ENCODE measurements at regions not wholly inside any gene's neighbourhood (a gene's known extent, or its start where the extent isn't known, plus 50 kb on each side); places are given as distances from the start of the nearest gene placed in this dataset.

GRCh38 chr3:153431076-153431475, 269.1 kb downstream of the RAP2B start:
- ATAC-seq (no peak), DNase-seq (no peak)
- H3K36me3 Mint-ChIP-seq (ENCODE audit: low read depth) = no peaks in the 10 kb centered on the region
- H3K9me3 Mint-ChIP-seq (ENCODE audit: insufficient read depth) = no peaks in the 10 kb centered on the region
- ChIA-PET CTCF (interaction anchor here (1.0 kb wide), 1 partner anchor 13 kb away, joined by 3 read pairs; no protein-coding TSS in a partner anchor), POLR2A (no interaction called here)
- H3K27ac Mint-ChIP-seq = no peak overlapping the region
- no peaks in the 10 kb centered on the region for H3K27me3 Mint-ChIP-seq (ENCODE audit: low read depth)
- H3K4me1 Mint-ChIP-seq (ENCODE audit: low read depth) = no peaks in the 10 kb centered on the region
- H3K4me3 Mint-ChIP-seq = no peak overlapping the region

DNA sequence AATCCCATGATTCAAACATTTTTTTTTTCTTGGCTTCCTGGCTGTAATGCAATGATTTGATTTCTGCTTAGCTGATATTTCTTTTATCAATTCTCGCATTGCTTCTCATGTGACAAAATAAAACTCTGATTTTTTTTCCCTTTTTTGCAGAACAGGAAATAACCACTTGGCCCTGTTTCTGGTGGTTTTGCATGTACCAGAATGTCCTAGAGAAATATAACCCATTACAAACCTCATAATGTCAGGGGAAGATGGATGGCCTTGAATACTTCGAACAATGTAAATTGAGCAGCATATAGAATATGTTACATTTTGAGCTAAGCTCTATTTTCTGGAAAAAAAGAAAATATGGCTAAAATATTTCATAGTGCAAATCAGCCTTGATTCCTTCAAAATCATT, 275.6 kb downstream of the RAP2B start:
- Mint-ChIP-seq H3K4me1 (ENCODE audit: low read depth) (no peaks in the 10 kb centered on the region), H3K27ac (no peak overlapping the region), H3K4me3 (no peak overlapping the region), H3K36me3 (ENCODE audit: low read depth) (no peaks in the 10 kb centered on the region), H3K9me3 (ENCODE audit: insufficient read depth) (no peaks in the 10 kb centered on the region), H3K27me3 (ENCODE audit: low read depth) (no peaks in the 10 kb centered on the region)
- DNase-seq (no peak), ATAC-seq (no peak)
- ChIA-PET CTCF (interaction anchor here (1.0 kb wide), 1 partner anchor 394 kb away, joined by 4 read pairs; no protein-coding TSS in a partner anchor), POLR2A (no interaction called here)

- H3K36me3 Mint-ChIP-seq (ENCODE audit: low read depth) = no peaks in the 10 kb centered on the region
- no peak overlapping the region for H3K27ac Mint-ChIP-seq
- no peaks in the 10 kb centered on the region for H3K4me1 Mint-ChIP-seq (ENCODE audit: low read depth)
- H3K4me3 Mint-ChIP-seq = no peak overlapping the region
- CTCF ChIA-PET = interaction anchor here (1.0 to 1.1 kb wide), 2 partner anchors 39 to 395 kb away, joined by 3 to 4 read pairs; no protein-coding TSS in a partner anchor
- no peaks in the 10 kb centered on the region for H3K27me3 Mint-ChIP-seq (ENCODE audit: low read depth)
- H3K9me3 Mint-ChIP-seq (ENCODE audit: insufficient read depth) = no peaks in the 10 kb centered on the region
- DNase-seq (no peak), ATAC-seq (no peak)
- POLR2A ChIA-PET = no interaction called here
These were observed 276.2 kb downstream of the RAP2B start for GRCh38 chr3:153438271-153438670.

GRCh38 chr3:153439780-153440179, 277.8 kb downstream of the RAP2B start:
- H3K4me1 Mint-ChIP-seq (ENCODE audit: low read depth) = no peaks in the 10 kb centered on the region
- H3K9me3 Mint-ChIP-seq (ENCODE audit: insufficient read depth) = no peaks in the 10 kb centered on the region
- DNase-seq (no peak), ATAC-seq (no peak)
- ChIA-PET POLR2A (no interaction called here), CTCF (no interaction called here)
- H3K27me3 Mint-ChIP-seq (ENCODE audit: low read depth) = no peaks in the 10 kb centered on the region
- no peak overlapping the region for H3K4me3 Mint-ChIP-seq
- no peak overlapping the region for H3K27ac Mint-ChIP-seq
- H3K36me3 Mint-ChIP-seq (ENCODE audit: low read depth) = no peaks in the 10 kb centered on the region

DNA sequence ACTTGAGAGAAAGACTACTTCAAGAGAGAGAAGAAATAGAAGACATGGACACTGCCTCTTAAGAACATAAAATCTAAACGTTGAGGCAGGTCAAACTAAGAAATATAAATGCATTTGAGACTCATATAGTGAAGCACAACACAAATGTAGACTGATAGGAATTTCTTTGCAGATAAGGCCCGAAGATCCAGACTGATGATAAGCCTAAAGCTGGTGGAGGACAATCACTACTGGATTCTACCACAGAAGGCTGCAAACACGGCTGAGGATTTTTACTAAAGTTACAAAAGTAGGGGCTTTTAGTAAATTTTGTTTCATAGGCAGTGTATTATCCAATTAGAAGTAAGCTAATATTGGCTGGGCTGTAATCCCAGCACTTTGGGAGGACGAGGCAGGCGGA, 278.3 kb downstream of the RAP2B start:
- ATAC-seq (no peak), DNase-seq (no peak)
- Mint-ChIP-seq H3K27me3 (ENCODE audit: low read depth) (no peaks in the 10 kb centered on the region), H3K27ac (no peak overlapping the region), H3K4me3 (no peak overlapping the region), H3K36me3 (ENCODE audit: low read depth) (no peaks in the 10 kb centered on the region), H3K4me1 (ENCODE audit: low read depth) (no peaks in the 10 kb centered on the region), H3K9me3 (ENCODE audit: insufficient read depth) (no peaks in the 10 kb centered on the region)
- CTCF ChIA-PET = no interaction called here
- POLR2A ChIA-PET = no interaction called here

- DNase-seq (no peak), ATAC-seq (no peak)
- H3K27ac Mint-ChIP-seq = no peak overlapping the region
- H3K9me3 Mint-ChIP-seq (ENCODE audit: insufficient read depth) = no peaks in the 10 kb centered on the region
- no peaks in the 10 kb centered on the region for H3K36me3 Mint-ChIP-seq (ENCODE audit: low read depth)
- H3K4me1 Mint-ChIP-seq (ENCODE audit: low read depth) = no peaks in the 10 kb centered on the region
- ChIA-PET POLR2A (no interaction called here), CTCF (interaction anchor here (0.7 to 0.8 kb wide), 2 partner anchors 8 to 13 kb away, joined by 3 read pairs; no protein-coding TSS in a partner anchor)
- H3K4me3 Mint-ChIP-seq = no peak overlapping the region
- no peaks in the 10 kb centered on the region for H3K27me3 Mint-ChIP-seq (ENCODE audit: low read depth)
These were observed 280.4 kb downstream of the RAP2B start for GRCh38 chr3:153442386-153442785.

DNA sequence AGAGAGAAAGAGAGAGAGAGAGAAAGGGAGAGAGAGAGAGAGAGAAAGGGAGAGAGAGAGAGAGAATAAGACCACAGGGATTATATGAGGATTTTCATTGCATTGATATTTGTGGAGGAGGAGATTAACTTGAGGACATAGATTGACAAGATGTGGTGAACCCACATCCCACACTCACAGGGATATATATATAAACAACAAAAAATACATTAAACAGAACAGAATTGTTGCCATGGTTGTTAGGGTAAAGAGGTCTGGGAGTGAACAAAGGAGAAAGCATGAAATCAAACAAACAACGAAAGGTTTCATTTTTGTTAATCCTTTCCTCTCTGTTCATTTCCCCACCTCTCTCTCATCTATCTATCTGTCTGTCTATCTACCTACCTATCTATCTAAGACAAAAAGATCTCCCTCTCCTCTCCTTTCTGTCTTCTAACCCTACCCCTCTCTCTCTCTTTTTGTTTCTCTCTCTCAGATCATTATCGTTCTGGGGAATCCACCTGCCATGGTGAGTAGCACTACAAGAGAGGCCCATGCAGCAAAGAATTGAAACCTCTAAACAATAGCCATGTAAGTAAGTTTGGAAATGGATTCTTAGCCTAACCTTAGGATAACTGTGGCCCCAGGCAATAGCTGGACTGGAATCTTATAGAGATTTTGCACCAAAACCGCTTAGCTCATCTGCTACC, 280.9 kb downstream of the RAP2B start:
- Mint-ChIP-seq H3K36me3 (ENCODE audit: low read depth) (no peaks in the 10 kb centered on the region), H3K9me3 (ENCODE audit: insufficient read depth) (no peaks in the 10 kb centered on the region), H3K4me1 (ENCODE audit: low read depth) (no peaks in the 10 kb centered on the region), H3K27me3 (ENCODE audit: low read depth) (no peaks in the 10 kb centered on the region), H3K4me3 (no peak overlapping the region), H3K27ac (no peak overlapping the region)
- POLR2A ChIA-PET = no interaction called here
- ATAC-seq (no peak), DNase-seq (no peak)
- CTCF ChIA-PET = interaction anchor here (0.6 to 1.3 kb wide), 6 partner anchors 18 to 439 kb away, joined by 3 to 6 read pairs (median 3); no protein-coding TSS in a partner anchor

- H3K27me3 Mint-ChIP-seq (ENCODE audit: low read depth) = no peaks in the 10 kb centered on the region
- CTCF ChIA-PET = interaction anchor here (0.6 to 1.3 kb wide), 6 partner anchors 12 to 440 kb away, joined by 3 to 6 read pairs (median 3); no protein-coding TSS in a partner anchor
These were observed 281.9 kb downstream of the RAP2B start for GRCh38 chr3:153443961-153444360.

DNA sequence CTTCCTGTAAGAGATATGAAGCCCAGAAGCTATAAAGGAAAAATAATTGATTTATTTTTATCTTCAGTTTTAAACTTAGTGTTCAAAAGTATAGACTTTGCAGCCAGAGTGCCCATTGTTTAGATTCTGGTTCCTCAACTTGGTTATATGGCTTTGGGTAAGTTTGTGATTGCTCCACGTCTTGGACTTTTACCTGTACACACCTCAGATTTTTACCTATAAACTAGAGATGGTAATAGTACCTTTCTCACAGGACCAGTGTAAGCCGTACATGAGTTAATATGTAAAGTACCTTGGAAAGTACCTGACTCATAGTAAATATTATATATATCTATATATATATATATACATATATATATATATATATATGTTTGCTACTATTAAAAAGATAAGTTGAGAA, 283.8 kb downstream of the RAP2B start:
- CTCF ChIA-PET = no interaction called here
- H3K36me3 Mint-ChIP-seq (ENCODE audit: low read depth) = no peaks in the 10 kb centered on the region
- POLR2A ChIA-PET = no interaction called here
- no peaks in the 10 kb centered on the region for H3K4me1 Mint-ChIP-seq (ENCODE audit: low read depth)
- H3K9me3 Mint-ChIP-seq (ENCODE audit: insufficient read depth) = no peaks in the 10 kb centered on the region
- H3K4me3 Mint-ChIP-seq = no peak overlapping the region
- H3K27me3 Mint-ChIP-seq (ENCODE audit: low read depth) = no peaks in the 10 kb centered on the region
- ATAC-seq (no peak), DNase-seq (no peak)
- no peak overlapping the region for H3K27ac Mint-ChIP-seq

More at GRCh38 chr3:153443961-153444360, 281.9 kb downstream of the RAP2B start:
- no peaks in the 10 kb centered on the region for H3K36me3 Mint-ChIP-seq (ENCODE audit: low read depth)
- H3K4me3 Mint-ChIP-seq = no peak overlapping the region
- H3K4me1 Mint-ChIP-seq (ENCODE audit: low read depth) = no peaks in the 10 kb centered on the region
- H3K9me3 Mint-ChIP-seq (ENCODE audit: insufficient read depth) = no peaks in the 10 kb centered on the region
- no peak overlapping the region for H3K27ac Mint-ChIP-seq
- DNase-seq = no peak
- ATAC-seq = no peak
- POLR2A ChIA-PET = no interaction called here

- Mint-ChIP-seq H3K4me3 (no peak overlapping the region), H3K36me3 (ENCODE audit: low read depth) (no peaks in the 10 kb centered on the region), H3K27ac (no peak overlapping the region), H3K9me3 (ENCODE audit: insufficient read depth) (no peaks in the 10 kb centered on the region), H3K27me3 (ENCODE audit: low read depth) (no peaks in the 10 kb centered on the region), H3K4me1 (ENCODE audit: low read depth) (peaks cover 4% of the 10 kb centered on the region)
- ATAC-seq = no peak
- no peak for DNase-seq
- ChIA-PET CTCF (no interaction called here), POLR2A (no interaction called here)
These were observed 286.3 kb downstream of the RAP2B start for GRCh38 chr3:153448151-153448829.

DNA sequence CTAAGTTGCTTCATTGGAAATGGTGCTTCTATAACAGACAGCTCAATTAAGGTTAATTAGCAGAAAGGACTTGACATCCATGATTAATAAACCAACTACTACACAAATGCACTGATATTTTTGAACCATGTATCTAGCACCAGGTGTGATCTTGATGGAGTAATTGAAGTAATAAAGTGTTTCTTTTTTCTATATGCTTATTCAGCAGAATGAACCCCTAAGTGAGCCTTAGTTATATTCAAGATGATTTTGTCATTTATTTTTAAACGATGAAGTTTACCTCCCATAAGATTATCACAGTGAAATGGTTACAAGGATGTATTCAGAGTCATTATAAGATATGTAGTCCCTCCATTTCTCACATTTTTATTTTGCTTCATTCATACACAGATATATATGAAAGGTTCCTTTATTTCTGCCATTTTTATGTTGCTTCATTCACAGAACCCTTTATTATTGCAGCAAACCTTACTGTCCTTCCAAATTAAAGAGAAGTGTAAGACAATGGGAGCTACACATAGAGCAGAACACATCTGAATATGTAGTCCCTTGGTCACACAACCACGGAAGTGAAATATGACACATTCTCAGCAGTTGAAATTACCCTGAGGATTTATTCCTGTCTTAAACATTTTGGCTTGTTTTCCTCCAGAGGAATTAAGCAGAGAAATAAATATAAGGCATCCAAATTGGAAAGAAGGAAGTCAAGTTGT, 295.0 kb downstream of the RAP2B start:
- ATAC-seq = no peak
- no peaks in the 10 kb centered on the region for H3K36me3 Mint-ChIP-seq (ENCODE audit: low read depth)

DNA sequence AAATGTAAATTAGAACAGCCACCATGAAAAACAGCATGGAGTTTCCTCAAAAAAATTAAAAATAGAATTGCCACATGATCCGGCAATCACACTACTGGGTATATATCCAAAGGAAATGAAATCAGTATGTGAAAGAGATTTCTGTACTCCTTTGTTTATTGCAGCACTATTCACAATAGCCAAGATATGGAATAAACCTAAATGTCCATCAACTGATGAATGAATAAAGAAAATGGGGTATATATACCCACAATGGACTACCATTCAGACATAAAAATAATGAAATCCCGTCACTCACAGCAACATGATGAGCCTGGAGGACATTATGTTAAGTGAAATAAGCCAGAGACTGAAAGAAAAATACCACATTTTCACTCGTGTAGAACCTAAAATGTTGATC, 296.9 kb downstream of the RAP2B start:
- DNase-seq (no peak), ATAC-seq (no peak)
- CTCF ChIA-PET = no interaction called here
- Mint-ChIP-seq H3K9me3 (ENCODE audit: insufficient read depth) (peaks cover 3% of the 10 kb centered on the region), H3K27ac (no peak overlapping the region), H3K4me1 (ENCODE audit: low read depth) (peaks cover 8% of the 10 kb centered on the region), H3K36me3 (ENCODE audit: low read depth) (no peaks in the 10 kb centered on the region), H3K27me3 (ENCODE audit: low read depth) (no peaks in the 10 kb centered on the region), H3K4me3 (no peak overlapping the region)
- POLR2A ChIA-PET = no interaction called here

More for the DNA sequence above, 295.0 kb downstream of the RAP2B start:
- H3K9me3 Mint-ChIP-seq (ENCODE audit: insufficient read depth) = no peaks in the 10 kb centered on the region
- no peak overlapping the region for H3K27ac Mint-ChIP-seq
- H3K4me1 Mint-ChIP-seq (ENCODE audit: low read depth) = peaks cover 2% of the 10 kb centered on the region
- DNase-seq = no peak
- ChIA-PET POLR2A (no interaction called here), CTCF (no interaction called here)
- H3K4me3 Mint-ChIP-seq = no peak overlapping the region
- H3K27me3 Mint-ChIP-seq (ENCODE audit: low read depth) = no peaks in the 10 kb centered on the region

Data from activated CD8-positive, alpha-beta T cell treated with anti-CD3 and anti-CD28 coated beads, Interleukin-2, amount 10 ng/mL, durations not matched to agents 7 days and 5 days (primary cell).